HepG2 (cell line): ENCODE measurements at regions not wholly inside any gene's neighbourhood (a gene's known extent, or its start where the extent isn't known, plus 50 kb on each side); places are given as distances from the start of the nearest gene placed in this dataset.

Source experiments
- ATAC-seq: fragments of 200-7000 bp; cut with Tn5 transposase; 3 replicates; pipeline ENCODE4 v1.9.1; 2020; ENCODE audit warnings: mild to moderate bottlenecking, moderate library complexity
- BruUV-seq: library from RNA; stranded (reverse); fragments of 400-500 nt; replicated peaks from 2 replicates; lab custom pipeline; 2021; lab: Mats Ljungman, UMichigan
- CTCF ChIA-PET: fragments of 300-600 bp; formaldehyde crosslinking; extraction: SDS; loops from one replicate; lab custom pipeline; 2021; ENCODE audit warnings: low total read pairs, inconsistent platforms, low intra/inter-chr PET ratio; lab: Yijun Ruan, JAX
- POLR2A ChIA-PET: fragments of 350-600 bp; sonication (Branson Sonifier 250); formaldehyde crosslinking; loops from one replicate; lab custom pipeline; 2020; ENCODE audit warnings: antibody characterized with exemption, inconsistent platforms; lab: Yijun Ruan, JAX
- DNase-seq: peaks from one replicate; pipeline ENCODE4 v3.0.0-alpha.2; 2015; ENCODE audit warnings: low spot score
- FAIRE-seq: peaks from 3 replicates; lab custom pipeline; 2011; peaks lifted over from hg19 to GRCh38; lab: Jason Lieb, UNC
- H2AFZ ChIP-seq: one replicate; pipeline ENCODE4 v1.6.1; 2011; ENCODE audit warnings: low read length, inconsistent platforms
- H3K27ac ChIP-seq: fragments of 300-600 bp; 3 replicates; pipeline ENCODE4 v1.8.0; 2011; ENCODE audit warnings: mixed run types, mild to moderate bottlenecking, mixed read lengths, low read length, inconsistent platforms; ENCODE audit not compliant: insufficient read depth; ENCODE audit errors: extremely low read length
- H3K27me3 ChIP-seq, 2 experiments: fragments of 200-600 bp in 1 of 2; 2 replicates in 1 of 2; 3 replicates in 1 of 2; pipeline versions ENCODE4 v1.6.0 to v1.8.0; 2011; ENCODE audit warnings: low read length in 2 of 2, mild to moderate bottlenecking in 2 of 2, moderate library complexity in 2 of 2, inconsistent platforms in 1 of 2; ENCODE audit not compliant: insufficient read depth in 2 of 2, control insufficient read depth in 1 of 2
- H3K36me3 ChIP-seq, 2 experiments: fragments of 200-600 bp in 1 of 2; replicated peaks in 1 of 2; 2 replicates in 1 of 2; 3 replicates in 1 of 2; pipeline versions ENCODE4 v1.5.1 to v1.8.0; 2011; ENCODE audit warnings: low read length in 2 of 2, inconsistent platforms in 1 of 2; ENCODE audit not compliant: insufficient read depth in 2 of 2, control insufficient read depth in 1 of 2
- H3K4me1 ChIP-seq: 2 replicates; pipeline ENCODE4 v1.5.1; 2012; ENCODE audit warnings: low read length, inconsistent platforms; ENCODE audit not compliant: insufficient read depth
- H3K4me2 ChIP-seq: 2 replicates; pipeline ENCODE4 v1.6.0; 2011; ENCODE audit warnings: low read depth, low read length, inconsistent platforms
- H3K4me3 ChIP-seq, 3 experiments: fragments of 200-600 bp in 1 of 3; sonication (generic), shearing (Covaris generic) in 1 of 3; replicated peaks in 1 of 3; 2 replicates each; pipeline ENCODE4 v1.5.1; 2011 to 2016; ENCODE audit warnings: low read length in 3 of 3, inconsistent platforms in 2 of 3, low read depth in 2 of 3, mild to moderate bottlenecking in 2 of 3, control low read depth in 1 of 3, mixed read lengths in 1 of 3; ENCODE audit not compliant: insufficient read depth in 1 of 3
- H3K79me2 ChIP-seq: one replicate; pipeline ENCODE4 v1.6.1; 2011; ENCODE audit warnings: low read length, inconsistent platforms; ENCODE audit not compliant: insufficient read depth
- H3K9ac ChIP-seq: 2 replicates; pipeline ENCODE4 v1.6.0; 2011; ENCODE audit warnings: mild to moderate bottlenecking, low read depth, low read length, inconsistent platforms; ENCODE audit not compliant: insufficient read depth
- H3K9me3 ChIP-seq: 2 replicates; pipeline ENCODE4 v1.5.1; 2012; ENCODE audit warnings: mild to moderate bottlenecking, low read length
- H4K20me1 ChIP-seq: 2 replicates; pipeline ENCODE4 v1.6.0; 2011; ENCODE audit warnings: inconsistent platforms, mild to moderate bottlenecking, low read length, moderate library complexity; ENCODE audit not compliant: insufficient read depth
- DNMT1 ChIP-seq: sonication (generic); formaldehyde crosslinking; IDR thresholded peaks from 2 replicates; pipeline ENCODE4 v1.5.1; 2020; ENCODE audit warnings: mild to moderate bottlenecking, missing genetic modification reagents
- KDM4B ChIP-seq: sonication (generic); formaldehyde crosslinking; IDR thresholded peaks from 2 replicates; pipeline ENCODE4 v1.4.0; 2020; ENCODE audit warnings: missing genetic modification reagents
- MATR3 ChIP-seq: sonication (generic); formaldehyde crosslinking; IDR thresholded peaks from 2 replicates; pipeline ENCODE4 v1.4.0; 2020; ENCODE audit warnings: missing genetic modification reagents
- MBNL3 ChIP-seq: fragments of 250-450 bp; sonication (Bioruptor Pico); conservative IDR thresholded peaks from 2 replicates; pipeline ENCODE4 v1.8.0; 2022; ENCODE audit warnings: mild to moderate bottlenecking, inconsistent platforms
- PAXIP1 ChIP-seq: sonication (generic); formaldehyde crosslinking; conservative IDR thresholded peaks from 2 replicates; pipeline ENCODE4 v1.4.0; 2020; ENCODE audit warnings: mild to moderate bottlenecking, missing genetic modification reagents, moderate library complexity
- TAF15 ChIP-seq: fragments of 200-400 bp; formaldehyde crosslinking; IDR thresholded peaks from one replicate; pipeline ENCODE4 v1.6.1; 2018; ENCODE audit warnings: mild to moderate bottlenecking, low read depth, low read length; ENCODE audit not compliant: poor library complexity, severe bottlenecking
- ZNF121 ChIP-seq: sonication (generic); formaldehyde crosslinking; IDR thresholded peaks from 2 replicates; pipeline ENCODE4 v1.5.0; 2020; ENCODE audit warnings: mild to moderate bottlenecking, missing genetic modification reagents
- WGBS: methylation state at CpG from one replicate; pipeline ENCODE4 v1.1.6; 2017; ENCODE audit warnings: low lambda C conversion rate; 5-methylcytosine and 5-hydroxymethylcytosine counted together
- in situ Hi-C: cut with HindIII; loops from 2 replicates; pipeline ENCODE4 v1.10.0; 2017; ENCODE audit warnings: low pct_unique_long_range_greater_than_20kb; ENCODE audit not compliant: extremely low pct_ligation_motif_present
- intact Hi-C: fragments of 100-400 bp; cut with micrococcal nuclease; formaldehyde crosslinking; loops from one replicate; pipeline ENCODE4 v1.10.0; 2022; ENCODE audit not compliant: unreplicated experiment

DNA sequence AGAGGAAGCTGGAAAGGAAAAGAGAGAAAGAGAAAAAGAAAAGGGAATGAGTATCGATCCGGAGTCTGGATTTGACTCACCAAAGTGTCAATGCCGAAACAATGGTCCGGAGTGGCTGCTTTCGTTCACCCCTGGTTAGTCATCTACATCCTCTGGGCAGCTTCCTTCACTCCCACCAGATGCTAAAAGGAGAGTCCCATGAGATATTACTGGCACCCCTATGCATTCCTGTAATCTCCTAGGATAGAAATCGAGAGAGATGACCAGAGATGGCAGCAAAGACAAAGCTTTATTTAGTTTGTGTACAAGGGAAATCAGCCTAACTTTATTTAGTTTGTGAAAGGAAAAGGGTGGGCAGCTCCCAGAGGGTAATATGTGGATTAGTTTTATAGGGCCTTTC, 622.2 kb downstream of the ZPLD1 start:
- Histone ChIP-seq H3K36me3 (no peaks in the 10 kb centered on the region), H3K27me3 (no peaks in the 10 kb centered on the region), H3K4me3 (no peak overlapping the region), H3K9ac (no peak overlapping the region), H3K4me2 (no peak overlapping the region), H4K20me1 (no peaks in the 10 kb centered on the region), H3K79me2 (no peaks in the 10 kb centered on the region), H3K27ac (no peak overlapping the region), H3K9me3 (peaks cover 31% of the 10 kb centered on the region), H2AFZ (no peak overlapping the region), H3K4me1 (no peaks in the 10 kb centered on the region)
- no TSS peak for BruUV-seq
- DNase-seq (no peak), ATAC-seq (no peak), FAIRE-seq (no peak)
- WGBS: 55% methylated on average over 6 of the region's 6 CpGs
- intact Hi-C loops: no loop called here
- POLR2A ChIA-PET: no interaction called here
- in situ Hi-C loops: no loop called here
- CTCF ChIA-PET: no interaction called here
- TF ChIP-seq ZNF121 (no peak), KDM4B (CRISPR knock-in tag) (no peak), PAXIP1 (CRISPR knock-in tag) (no peak), MBNL3 (CRISPR knock-in tag) (no peak), DNMT1 (CRISPR knock-in tag) (no peak), MATR3 (CRISPR knock-in tag) (no peak), TAF15 (no peak)
- TF ChIP-seq, all 625 proteins: peak for 0
